Mucosa of descending colon (tissue), 3 donors: ENCODE measurements at regions not wholly inside any gene's neighbourhood (a gene's known extent, or its start where the extent isn't known, plus 50 kb on each side); places are given as distances from the start of the nearest gene placed in this dataset.

Experiments used
- ATAC-seq: fragments of 200-7000 bp; cut with Tn5 transposase; one replicate; pipeline ENCODE4 v1.9.1; 2020; ENCODE audit warnings: mild to moderate bottlenecking, moderate library complexity
- DNase-seq, 3 donors: peaks; one replicate each; pipeline ENCODE4 v3.0.0-alpha.2; 2020
- H3K36me3 ChIP-seq: fragments of 200-600 bp; one replicate; pipeline ENCODE4 v1.8.0; 2021; ENCODE audit warnings: low read depth, mild to moderate bottlenecking
- H3K4me1 ChIP-seq: fragments of 200-600 bp; one replicate; pipeline ENCODE4 v1.8.0; 2021; ENCODE audit warnings: low read depth, mild to moderate bottlenecking
- H3K4me3 ChIP-seq: fragments of 200-600 bp; one replicate; pipeline ENCODE4 v1.8.0; 2021; ENCODE audit warnings: mild to moderate bottlenecking
- H3K9me3 ChIP-seq: fragments of 200-600 bp; one replicate; pipeline ENCODE4 v1.8.0; 2021; ENCODE audit warnings: mild to moderate bottlenecking
- intact Hi-C, 2 donors: fragments of 100-400 bp; cut with DNase I in 1 of 2; cut with micrococcal nuclease in 1 of 2; formaldehyde crosslinking; loops; one replicate each; pipeline versions ENCODE4 v1.11.0 to v1.11.1; 2022; cut with DNase I, micrococcal nuclease
- TF ChIP-seq, protein P1 (sequence below): fragments of 200-600 bp; IDR thresholded peaks from one replicate; pipeline ENCODE4 v1.8.0; 2022; ENCODE audit warnings: antibody characterized with exemption, mild to moderate bottlenecking
- donor health status: DM: no; HTN: no; CAD: no; lungs with moderate emphysema.
- donor health status: DM: no; HTN: no; CAD: no.
- donor health status: DM: no; HTN: yes; CAD: no.

DNA sequence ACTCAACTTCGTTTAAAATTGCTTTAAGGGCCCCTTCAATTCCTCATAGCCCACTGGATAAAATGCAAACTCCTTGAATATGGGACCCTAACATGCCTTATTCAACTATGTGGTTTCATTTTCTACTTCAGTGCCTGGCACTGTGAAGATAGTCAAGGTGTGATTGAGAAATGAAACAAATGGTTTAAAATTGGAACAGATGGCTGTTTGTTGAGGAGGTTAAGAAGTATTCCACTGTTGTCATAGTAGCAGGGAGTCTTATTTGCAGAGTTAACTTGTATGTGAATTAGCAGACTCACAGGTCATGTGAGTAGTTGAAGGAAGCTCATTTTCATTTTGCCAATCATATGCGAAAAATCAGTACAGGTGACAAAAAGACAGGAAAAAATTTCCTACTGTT is 593.3 kb downstream of the KCTD8 start:
- TF ChIP-seq, protein P1, sequence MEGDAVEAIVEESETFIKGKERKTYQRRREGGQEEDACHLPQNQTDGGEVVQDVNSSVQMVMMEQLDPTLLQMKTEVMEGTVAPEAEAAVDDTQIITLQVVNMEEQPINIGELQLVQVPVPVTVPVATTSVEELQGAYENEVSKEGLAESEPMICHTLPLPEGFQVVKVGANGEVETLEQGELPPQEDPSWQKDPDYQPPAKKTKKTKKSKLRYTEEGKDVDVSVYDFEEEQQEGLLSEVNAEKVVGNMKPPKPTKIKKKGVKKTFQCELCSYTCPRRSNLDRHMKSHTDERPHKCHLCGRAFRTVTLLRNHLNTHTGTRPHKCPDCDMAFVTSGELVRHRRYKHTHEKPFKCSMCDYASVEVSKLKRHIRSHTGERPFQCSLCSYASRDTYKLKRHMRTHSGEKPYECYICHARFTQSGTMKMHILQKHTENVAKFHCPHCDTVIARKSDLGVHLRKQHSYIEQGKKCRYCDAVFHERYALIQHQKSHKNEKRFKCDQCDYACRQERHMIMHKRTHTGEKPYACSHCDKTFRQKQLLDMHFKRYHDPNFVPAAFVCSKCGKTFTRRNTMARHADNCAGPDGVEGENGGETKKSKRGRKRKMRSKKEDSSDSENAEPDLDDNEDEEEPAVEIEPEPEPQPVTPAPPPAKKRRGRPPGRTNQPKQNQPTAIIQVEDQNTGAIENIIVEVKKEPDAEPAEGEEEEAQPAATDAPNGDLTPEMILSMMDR, result no peak
- intact Hi-C loops, result no loop called here
- Histone ChIP-seq H3K36me3 (no peaks in the 10 kb centered on the region), H3K9me3 (peaks cover 23% of the 10 kb centered on the region), H3K4me3 (no peak overlapping the region), H3K4me1 (no peaks in the 10 kb centered on the region)
- ATAC-seq, result no peak
- DNase-seq, result no peak

DNA sequence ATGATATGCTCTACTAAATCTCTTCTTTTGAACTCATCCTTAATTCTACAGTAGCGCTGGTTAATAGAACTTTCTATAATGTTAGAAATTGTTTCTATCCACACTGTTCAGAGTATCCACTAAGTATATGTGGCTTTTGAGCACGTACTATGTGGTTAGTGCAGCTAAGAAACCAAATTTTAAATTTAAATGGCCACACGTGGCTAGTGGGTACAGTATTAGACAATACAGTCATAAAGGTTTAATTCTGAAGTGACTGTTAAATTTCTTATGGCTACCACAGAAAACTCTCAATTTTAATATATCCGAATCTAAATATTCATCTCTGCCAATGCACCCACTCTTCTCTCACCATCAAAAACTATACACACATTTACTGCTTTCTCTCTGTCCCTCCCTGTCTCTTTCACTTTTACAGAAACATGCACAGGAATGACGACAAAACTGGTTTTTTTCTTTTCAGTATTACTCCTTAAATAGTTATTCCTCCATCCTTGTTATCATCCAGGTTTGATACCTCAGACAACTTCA is 583.9 kb downstream of the KCTD8 start:
- no peaks in the 10 kb centered on the region for H3K4me1 ChIP-seq
- intact Hi-C loops, result no loop called here
- TF ChIP-seq, protein P1, result no peak
- DNase-seq, result no peak
- H3K9me3 ChIP-seq, result peaks cover 44% of the 10 kb centered on the region
- H3K4me3 ChIP-seq, result no peak overlapping the region
- ATAC-seq, result no peak
- no peaks in the 10 kb centered on the region for H3K36me3 ChIP-seq

DNA sequence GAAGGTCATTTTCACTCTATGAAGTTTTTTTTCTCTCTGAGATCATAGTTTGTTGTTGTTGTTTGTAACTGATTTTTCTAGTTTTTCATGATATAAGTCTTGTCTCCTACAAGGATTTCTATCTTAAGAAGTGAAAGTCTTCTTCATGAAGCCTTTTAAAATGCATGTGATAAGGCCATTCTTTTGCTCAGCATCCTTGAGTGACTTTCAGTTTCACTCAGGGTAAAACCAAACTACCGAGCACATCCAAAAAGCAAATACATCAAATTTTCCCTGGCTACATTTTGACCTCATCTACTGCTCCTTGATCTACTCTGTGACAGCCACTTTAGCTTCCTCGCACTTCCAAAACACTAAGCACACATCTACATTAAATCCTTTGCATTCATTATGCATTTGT is 580.7 kb downstream of the KCTD8 start:
- no peaks in the 10 kb centered on the region for H3K36me3 ChIP-seq
- H3K4me3 ChIP-seq, result no peak overlapping the region
- ATAC-seq (no peak), DNase-seq (no peak)
- TF ChIP-seq, protein P1, result no peak
- H3K4me1 ChIP-seq, result no peaks in the 10 kb centered on the region
- H3K9me3 ChIP-seq, result peaks cover 46% of the 10 kb centered on the region
- intact Hi-C loops, result no loop called here

DNA sequence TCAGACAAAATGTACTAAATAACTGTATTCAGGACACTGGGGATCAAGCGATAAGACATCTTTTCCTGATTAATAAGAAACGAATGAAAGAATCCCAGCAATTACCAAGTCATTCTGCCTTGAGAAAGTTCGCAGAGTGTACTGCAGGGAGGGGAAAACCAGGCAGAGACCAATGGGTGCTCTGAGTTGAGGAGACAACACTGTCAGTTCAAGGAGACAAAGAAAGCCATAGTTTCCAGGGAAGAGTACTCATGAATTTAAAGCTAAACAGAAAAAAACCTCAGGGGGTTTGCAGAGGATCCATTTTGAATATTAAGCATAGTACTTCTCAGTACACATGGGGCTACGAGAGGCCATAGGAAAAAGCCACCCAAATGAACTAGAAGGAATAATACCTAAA is 573.0 kb downstream of the KCTD8 start:
- Histone ChIP-seq H3K4me3 (no peak overlapping the region), H3K9me3 (peaks cover 17% of the 10 kb centered on the region), H3K4me1 (no peaks in the 10 kb centered on the region), H3K36me3 (no peaks in the 10 kb centered on the region)
- intact Hi-C loops, result no loop called here
- DNase-seq (no peak), ATAC-seq (no peak)
- TF ChIP-seq, protein P1, result no peak

DNA sequence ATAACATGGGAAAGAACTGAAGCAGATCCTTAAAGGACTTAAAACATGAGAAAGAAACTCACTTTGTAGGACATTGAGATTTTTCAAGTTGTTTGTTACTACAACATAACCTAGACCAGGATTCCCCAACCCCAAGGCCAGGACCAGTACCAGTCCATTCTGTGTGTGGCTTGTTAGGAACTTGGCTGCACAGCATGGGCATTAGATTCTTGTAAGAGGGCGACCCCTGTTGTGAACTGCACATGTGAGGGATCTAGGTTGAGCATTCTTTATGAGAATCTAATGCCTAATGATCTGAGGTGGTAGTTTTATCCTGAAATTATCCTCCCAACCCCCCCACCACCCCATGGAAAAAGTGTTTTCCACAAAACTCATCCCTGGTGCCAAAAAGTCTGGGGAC is 566.1 kb downstream of the KCTD8 start:
- H3K36me3 ChIP-seq, result no peaks in the 10 kb centered on the region
- peaks cover 12% of the 10 kb centered on the region for H3K9me3 ChIP-seq
- no peak overlapping the region for H3K4me3 ChIP-seq
- ATAC-seq, result no peak
- H3K4me1 ChIP-seq, result no peaks in the 10 kb centered on the region
- DNase-seq, result no peak
- TF ChIP-seq, protein P1, result no peak
- intact Hi-C loops, result no loop called here

DNA sequence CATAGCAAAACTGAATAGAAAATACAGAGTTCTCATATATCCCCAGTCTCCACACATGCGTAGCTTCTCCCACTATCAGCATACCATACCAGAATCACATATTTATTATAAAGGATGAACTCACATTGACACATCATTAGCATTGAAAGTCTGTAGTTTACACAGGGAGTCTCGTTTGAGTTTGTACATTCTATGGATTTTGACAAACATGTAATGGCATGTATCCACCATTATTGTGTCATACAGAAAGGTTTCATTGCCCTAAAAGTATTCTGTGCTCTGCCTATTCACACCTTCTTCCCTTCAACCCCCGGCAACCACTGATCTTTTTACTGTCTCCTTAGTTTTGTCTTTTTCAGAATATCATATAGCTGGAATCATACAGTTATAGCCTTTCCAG is 562.4 kb downstream of the KCTD8 start:
- Histone ChIP-seq H3K4me1 (no peaks in the 10 kb centered on the region), H3K4me3 (no peak overlapping the region), H3K9me3 (peaks cover 21% of the 10 kb centered on the region), H3K36me3 (no peaks in the 10 kb centered on the region)
- intact Hi-C loops, result no loop called here
- TF ChIP-seq, protein P1, result no peak
- ATAC-seq, result no peak
- DNase-seq, result no peak
